Stomach (tissue), 4 donors: ENCODE measurements at regions not wholly inside any gene's neighbourhood (a gene's known extent, or its start where the extent isn't known, plus 50 kb on each side); places are given as distances from the start of the nearest gene placed in this dataset.

Experiments
- CTCF ChIP-seq, 7 experiments: fragments of 450-650 bp in 4 of 7; fragments of 200-600 bp in 3 of 7; sonication (generic) in 3 of 7; IDR thresholded peaks; one replicate each; pipeline ENCODE4 v1.5.1; 2016 to 2019; ENCODE audit warnings: antibody characterized with exemption in 7 of 7, control low read depth in 2 of 7, mild to moderate bottlenecking in 1 of 7
- EP300 ChIP-seq: sonication (generic); formaldehyde crosslinking; IDR thresholded peaks from one replicate; pipeline ENCODE4 v1.6.1; 2017; ENCODE audit warnings: antibody characterized with exemption
- POLR2A ChIP-seq, 4 donors: fragments of 450-650 bp; IDR thresholded peaks; one replicate each; pipeline ENCODE4 v1.6.1; 2016; ENCODE audit warnings: antibody characterized with exemption in 4 of 4, control low read depth in 2 of 4, mild to moderate bottlenecking in 1 of 4, moderate library complexity in 1 of 4
- POLR2AphosphoS5 ChIP-seq, 3 donors: sonication (generic); formaldehyde crosslinking; IDR thresholded peaks; one replicate each; pipeline ENCODE4 v1.6.1; 2016; ENCODE audit warnings: antibody characterized with exemption in 3 of 3

- no peak for TF ChIP-seq CTCF (IDR thresholded peaks at IDR 0.05)
- no peak for TF ChIP-seq POLR2A (IDR thresholded peaks at IDR 0.05)
- TF ChIP-seq EP300 = no peak
- no peak for TF ChIP-seq POLR2AphosphoS5 (IDR thresholded peaks at IDR 0.05)
Measured at GRCh38 chr12:68450947-68451260, 118.7 kb upstream of the MDM1 start.
